ENCODE measurements at regions not wholly inside any gene's neighbourhood (a gene's known extent, or its start where the extent isn't known, plus 50 kb on each side); places are given as distances from the start of the nearest gene placed in this dataset.

- H3K36me3 Mint-ChIP-seq, result no peaks in the 10 kb centered on the region
- intact Hi-C loops (cut with micrococcal nuclease), result no loop called here
- 47% methylated on average over 2 of the region's 3 CpGs for WGBS (ENCODE audit: insufficient coverage)
These were observed 91.7 kb upstream of the CLMP start for GRCh38 chr11:123286761-123287160.

GRCh38 chr11:123286255-123286654 is 91.2 kb upstream of the CLMP start:
- Histone ChIP-seq H3K27ac (ENCODE audit: low read length) (no peak overlapping the region), H3K36me3 (ENCODE audit: control insufficient read depth, insufficient read depth, low read length) (no peaks in the 10 kb centered on the region), H3K4me1 (ENCODE audit: control insufficient read depth, insufficient read depth, low read length) (no peaks in the 10 kb centered on the region), H3K9me3 (ENCODE audit: control insufficient read depth, insufficient read depth, low read length) (no peaks in the 10 kb centered on the region), H3K27me3 (ENCODE audit: control insufficient read depth, insufficient read depth, low read length) (no peaks in the 10 kb centered on the region), H3K4me3 (ENCODE audit: low read length) (no peak overlapping the region)
- ATAC-seq, result no peak
- intact Hi-C loops (cut with micrococcal nuclease), result no loop called here
- peaks cover 20 to 25% of the 10 kb centered on the region in 2 donors for H3K27me3 Mint-ChIP-seq (ENCODE audit: low read depth in 2 of 2)
- no peak overlapping the region for H3K4me3 Mint-ChIP-seq
- 93% methylated on average over 2 of the region's 5 CpGs for WGBS (ENCODE audit: insufficient coverage)
- H3K27ac Mint-ChIP-seq, result no peak overlapping the region
- no peaks in the 10 kb centered on the region for H3K9me3 Mint-ChIP-seq
- no peak for TF ChIP-seq CTCF (IDR thresholded peaks at IDR 0.05)
- H3K4me1 Mint-ChIP-seq, result no peaks in the 10 kb centered on the region
- no peak for DNase-seq
- no peaks in the 10 kb centered on the region for H3K36me3 Mint-ChIP-seq

More at GRCh38 chr11:123286761-123287160, 91.7 kb upstream of the CLMP start:
- H3K36me3 ChIP-seq (ENCODE audit: control insufficient read depth, insufficient read depth, low read length), result no peaks in the 10 kb centered on the region
- no peak overlapping the region for H3K4me3 Mint-ChIP-seq
- H3K4me3 ChIP-seq (ENCODE audit: low read length), result no peak overlapping the region
- TF ChIP-seq CTCF (IDR thresholded peaks at IDR 0.05), result no peak
- no peaks in the 10 kb centered on the region for H3K9me3 ChIP-seq (ENCODE audit: control insufficient read depth, insufficient read depth, low read length)
- no peak overlapping the region for H3K27ac ChIP-seq (ENCODE audit: low read length)
- no peaks in the 10 kb centered on the region for H3K9me3 Mint-ChIP-seq
- H3K4me1 ChIP-seq (ENCODE audit: control insufficient read depth, insufficient read depth, low read length), result no peaks in the 10 kb centered on the region
- ATAC-seq, result no peak
- no peak for DNase-seq
- H3K27me3 Mint-ChIP-seq (ENCODE audit: low read depth in 2 of 2), result peaks cover 20 to 23% of the 10 kb centered on the region in 2 donors
- no peaks in the 10 kb centered on the region for H3K4me1 Mint-ChIP-seq
- no peak overlapping the region for H3K27ac Mint-ChIP-seq
- no peaks in the 10 kb centered on the region for H3K27me3 ChIP-seq (ENCODE audit: control insufficient read depth, insufficient read depth, low read length)

- H3K27ac ChIP-seq (ENCODE audit: low read length), result no peak overlapping the region
- no peaks in the 10 kb centered on the region for H3K4me1 Mint-ChIP-seq
- intact Hi-C loops (cut with micrococcal nuclease), result no loop called here
- 94% methylated on average over 1 of the region's 2 CpGs for WGBS (ENCODE audit: insufficient coverage)
- TF ChIP-seq CTCF (IDR thresholded peaks at IDR 0.05), result no peak
- no peaks in the 10 kb centered on the region for H3K36me3 Mint-ChIP-seq
- H3K27me3 Mint-ChIP-seq (ENCODE audit: low read depth in 2 of 2), result peaks cover 20 to 33% of the 10 kb centered on the region in 2 donors
- DNase-seq, result no peak
- H3K27ac Mint-ChIP-seq, result no peak overlapping the region
- no peaks in the 10 kb centered on the region for H3K9me3 ChIP-seq (ENCODE audit: control insufficient read depth, insufficient read depth, low read length)
- H3K27me3 ChIP-seq (ENCODE audit: control insufficient read depth, insufficient read depth, low read length), result no peaks in the 10 kb centered on the region
- H3K4me1 ChIP-seq (ENCODE audit: control insufficient read depth, insufficient read depth, low read length), result no peaks in the 10 kb centered on the region
- H3K4me3 Mint-ChIP-seq, result no peak overlapping the region
- ATAC-seq, result no peak
- no peak overlapping the region for H3K4me3 ChIP-seq (ENCODE audit: low read length)
- H3K9me3 Mint-ChIP-seq, result no peaks in the 10 kb centered on the region
- no peaks in the 10 kb centered on the region for H3K36me3 ChIP-seq (ENCODE audit: control insufficient read depth, insufficient read depth, low read length)
These were observed 89.4 kb upstream of the CLMP start for GRCh38 chr11:123284454-123284853.

GRCh38 chr11:123282597-123282996 is 87.5 kb upstream of the CLMP start:
- TF ChIP-seq CTCF (IDR thresholded peaks at IDR 0.05), result no peak
- H3K4me1 ChIP-seq (ENCODE audit: control insufficient read depth, insufficient read depth, low read length), result no peaks in the 10 kb centered on the region
- H3K27me3 Mint-ChIP-seq (ENCODE audit: low read depth in 2 of 2), result peaks cover 20 to 33% of the 10 kb centered on the region in 2 donors
- intact Hi-C loops (cut with micrococcal nuclease), result no loop called here
- no peak overlapping the region for H3K4me3 ChIP-seq (ENCODE audit: low read length)
- no peaks in the 10 kb centered on the region for H3K9me3 ChIP-seq (ENCODE audit: control insufficient read depth, insufficient read depth, low read length)
- WGBS (ENCODE audit: insufficient coverage), result 96% methylated on average over 6 of the region's 6 CpGs
- H3K36me3 Mint-ChIP-seq, result no peaks in the 10 kb centered on the region
- no peaks in the 10 kb centered on the region for H3K36me3 ChIP-seq (ENCODE audit: control insufficient read depth, insufficient read depth, low read length)
- no peak overlapping the region for H3K4me3 Mint-ChIP-seq
- no peaks in the 10 kb centered on the region for H3K4me1 Mint-ChIP-seq
- DNase-seq (no peak), ATAC-seq (no peak)
- H3K27ac Mint-ChIP-seq, result no peak overlapping the region
- H3K9me3 Mint-ChIP-seq, result no peaks in the 10 kb centered on the region
- no peaks in the 10 kb centered on the region for H3K27me3 ChIP-seq (ENCODE audit: control insufficient read depth, insufficient read depth, low read length)
- no peak overlapping the region for H3K27ac ChIP-seq (ENCODE audit: low read length)

Data from natural killer cell (primary cell).